Sigmoid colon (tissue), 4 donors: ENCODE measurements at regions not wholly inside any gene's neighbourhood (a gene's known extent, or its start where the extent isn't known, plus 50 kb on each side); places are given as distances from the start of the nearest gene placed in this dataset.

Source experiments
- CTCF ChIP-seq, 4 experiments: fragments of 450-650 bp in 3 of 4; fragments of 200-600 bp in 1 of 4; IDR thresholded peaks; one replicate each; pipeline ENCODE4 v1.5.1; 2016 to 2019; ENCODE audit warnings: antibody characterized with exemption in 4 of 4, mild to moderate bottlenecking in 3 of 4, moderate library complexity in 2 of 4
- EP300 ChIP-seq, 4 donors: sonication (generic); formaldehyde crosslinking; IDR thresholded peaks; one replicate each; pipeline ENCODE4 v1.6.1; 2017; ENCODE audit warnings: antibody characterized with exemption in 4 of 4
- POLR2A ChIP-seq, 2 donors: fragments of 450-650 bp; IDR thresholded peaks; one replicate each; pipeline ENCODE4 v1.6.1; 2016; ENCODE audit warnings: antibody characterized with exemption in 2 of 2, mild to moderate bottlenecking in 2 of 2, moderate library complexity in 2 of 2
- POLR2AphosphoS5 ChIP-seq, 4 donors: sonication (generic); formaldehyde crosslinking; IDR thresholded peaks; one replicate each; pipeline ENCODE4 v1.6.1; 2017; ENCODE audit warnings: antibody characterized with exemption in 4 of 4

GRCh38 chr4:38463268-38463958 lies 200.6 kb upstream of the KLF3 start:
- no peak for TF ChIP-seq CTCF (IDR thresholded peaks at IDR 0.05)
- TF ChIP-seq EP300 (IDR thresholded peaks at IDR 0.05), result no peak
- TF ChIP-seq POLR2AphosphoS5 (IDR thresholded peaks at IDR 0.05), result no peak
- no peak for TF ChIP-seq POLR2A (IDR thresholded peaks at IDR 0.05)
